Fibroblast of lung (primary cell): ENCODE measurements at regions not wholly inside any gene's neighbourhood (a gene's known extent, or its start where the extent isn't known, plus 50 kb on each side); places are given as distances from the start of the nearest gene placed in this dataset.

Source experiments
- DNase-seq, 2 donors: peaks; one replicate each; pipeline versions ENCODE4 v3.0.0 to v3.0.0-alpha.2; 2010; ENCODE audit warnings: low read depth in 2 of 2
- H2AFZ ChIP-seq: 2 replicates; pipeline ENCODE4 v1.5.1; 2012; ENCODE audit warnings: low read length, control low read depth, inconsistent platforms
- H3K27ac ChIP-seq: 2 replicates; pipeline ENCODE4 v1.5.1; 2011; ENCODE audit warnings: low read length, control low read depth; ENCODE audit not compliant: insufficient read depth
- H3K27me3 ChIP-seq: 2 replicates; pipeline ENCODE4 v1.5.1; 2011; ENCODE audit warnings: mild to moderate bottlenecking, low read length; ENCODE audit not compliant: control insufficient read depth, insufficient read depth
- H3K36me3 ChIP-seq: 2 replicates; pipeline ENCODE4 v1.5.1; 2011; ENCODE audit warnings: low read length; ENCODE audit not compliant: control insufficient read depth, insufficient read depth
- H3K4me1 ChIP-seq: 2 replicates; pipeline ENCODE4 v1.5.1; 2011; ENCODE audit warnings: low read length; ENCODE audit not compliant: control insufficient read depth, insufficient read depth; ENCODE audit errors: extremely low read depth
- H3K4me2 ChIP-seq: 2 replicates; pipeline ENCODE4 v1.5.1; 2011; ENCODE audit warnings: low read length, control low read depth; ENCODE audit not compliant: insufficient read depth; ENCODE audit errors: extremely low read depth
- H3K4me3 ChIP-seq, 4 experiments: fragments of 200-600 bp in 1 of 4; sonication (generic) in 1 of 4; replicated peaks in 1 of 4; 2 replicates each; pipeline ENCODE4 v1.5.1; 2011 to 2016; ENCODE audit warnings: low read length in 4 of 4, low read depth in 3 of 4, mild to moderate bottlenecking in 3 of 4, control low read depth in 2 of 4, inconsistent platforms in 1 of 4, mixed read lengths in 1 of 4; ENCODE audit not compliant: insufficient read depth in 1 of 4; ENCODE audit errors: control extremely low read depth in 1 of 4
- H3K79me2 ChIP-seq: 2 replicates; pipeline ENCODE4 v1.5.1; 2012; ENCODE audit warnings: mild to moderate bottlenecking, low read length, inconsistent platforms; ENCODE audit not compliant: control insufficient read depth, insufficient read depth
- H3K9ac ChIP-seq: 2 replicates; pipeline ENCODE4 v1.5.1; 2011; ENCODE audit warnings: mild to moderate bottlenecking, low read length, control low read depth; ENCODE audit not compliant: insufficient read depth
- H3K9me3 ChIP-seq: 2 replicates; pipeline ENCODE4 v1.5.1; 2012; ENCODE audit warnings: low read depth, low read length; ENCODE audit not compliant: control insufficient read depth, insufficient read depth
- H4K20me1 ChIP-seq: 2 replicates; pipeline ENCODE4 v1.5.1; 2011; ENCODE audit warnings: low read length; ENCODE audit not compliant: control insufficient read depth, insufficient read depth; ENCODE audit errors: extremely low read depth
- EZH2 ChIP-seq: IDR thresholded peaks from 2 replicates; pipeline ENCODE4 v1.5.1; 2012; ENCODE audit warnings: low read length, control low read depth, mild to moderate bottlenecking; ENCODE audit errors: missing control alignments
- TF ChIP-seq, protein P1 (sequence below), 2 donors: IDR thresholded peaks in 1 of 2; conservative IDR thresholded peaks in 1 of 2; 1 replicate in 1 of 2; 2 replicates in 1 of 2; pipeline ENCODE4 v1.5.1; 2011 to 2012; ENCODE audit warnings: low read length in 2 of 2, control low read depth in 1 of 2, inconsistent platforms in 1 of 2, low read depth in 1 of 2, mild to moderate bottlenecking in 1 of 2

DNA sequence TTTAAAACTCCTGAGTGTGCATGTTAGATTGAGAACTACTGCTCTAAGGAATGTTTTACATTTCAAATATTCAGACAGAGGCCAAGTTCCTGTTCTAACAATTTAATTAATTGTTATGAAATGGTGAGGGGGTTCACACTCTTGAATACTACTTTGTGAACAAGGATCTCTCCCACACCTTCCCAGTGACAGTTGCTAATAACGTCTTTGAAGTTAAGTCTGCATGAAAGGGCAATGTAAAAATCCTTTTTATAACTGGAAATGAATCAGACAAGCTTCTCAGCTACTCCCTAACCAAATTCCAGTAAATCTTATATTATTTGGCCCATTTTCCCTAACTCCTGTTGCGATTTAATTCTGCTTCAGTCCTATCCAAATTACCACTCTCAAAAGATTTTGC is 828.5 kb upstream of the ADAMTS5 start:
- Histone ChIP-seq H3K27ac (no peak overlapping the region), H3K9me3 (no peaks in the 10 kb centered on the region), H3K9ac (no peak overlapping the region), H3K4me1 (no peaks in the 10 kb centered on the region), H3K4me2 (no peak overlapping the region), H4K20me1 (no peaks in the 10 kb centered on the region), H3K79me2 (no peaks in the 10 kb centered on the region), H3K27me3 (no peaks in the 10 kb centered on the region), H3K36me3 (no peaks in the 10 kb centered on the region), H2AFZ (no peak overlapping the region), H3K4me3 (no peak overlapping the region)
- no peak for TF ChIP-seq EZH2
- TF ChIP-seq, protein P1, sequence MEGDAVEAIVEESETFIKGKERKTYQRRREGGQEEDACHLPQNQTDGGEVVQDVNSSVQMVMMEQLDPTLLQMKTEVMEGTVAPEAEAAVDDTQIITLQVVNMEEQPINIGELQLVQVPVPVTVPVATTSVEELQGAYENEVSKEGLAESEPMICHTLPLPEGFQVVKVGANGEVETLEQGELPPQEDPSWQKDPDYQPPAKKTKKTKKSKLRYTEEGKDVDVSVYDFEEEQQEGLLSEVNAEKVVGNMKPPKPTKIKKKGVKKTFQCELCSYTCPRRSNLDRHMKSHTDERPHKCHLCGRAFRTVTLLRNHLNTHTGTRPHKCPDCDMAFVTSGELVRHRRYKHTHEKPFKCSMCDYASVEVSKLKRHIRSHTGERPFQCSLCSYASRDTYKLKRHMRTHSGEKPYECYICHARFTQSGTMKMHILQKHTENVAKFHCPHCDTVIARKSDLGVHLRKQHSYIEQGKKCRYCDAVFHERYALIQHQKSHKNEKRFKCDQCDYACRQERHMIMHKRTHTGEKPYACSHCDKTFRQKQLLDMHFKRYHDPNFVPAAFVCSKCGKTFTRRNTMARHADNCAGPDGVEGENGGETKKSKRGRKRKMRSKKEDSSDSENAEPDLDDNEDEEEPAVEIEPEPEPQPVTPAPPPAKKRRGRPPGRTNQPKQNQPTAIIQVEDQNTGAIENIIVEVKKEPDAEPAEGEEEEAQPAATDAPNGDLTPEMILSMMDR (conservative IDR thresholded peaks at IDR 0.05 in 1 of 2, IDR thresholded peaks at IDR 0.05 in 1 of 2; ENCODE audit: low read depth in 1 of 2, low read length in 2 of 2) = no peak
- DNase-seq = peak in 1 of 2 donors; percentile 8

DNA sequence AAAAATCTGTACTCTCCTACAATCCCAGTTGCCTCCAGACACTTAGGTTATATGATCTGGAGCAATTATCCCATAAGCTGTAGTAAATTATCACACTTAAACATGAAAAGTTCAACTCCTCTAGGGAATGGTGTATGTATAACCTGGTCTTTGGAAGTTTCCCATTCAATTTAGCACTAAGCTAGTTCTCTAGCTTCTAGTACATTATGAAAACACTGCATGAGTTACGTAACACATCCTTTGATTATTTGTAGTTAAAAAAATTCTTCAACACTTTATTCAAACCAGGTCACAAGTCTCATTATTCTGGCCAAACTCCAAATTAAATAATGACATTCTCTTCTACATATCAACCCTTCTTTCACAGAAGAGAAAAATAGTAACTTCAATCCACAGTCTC is 827.0 kb upstream of the ADAMTS5 start:
- H2AFZ ChIP-seq = no peak overlapping the region
- no peak overlapping the region for H3K4me3 ChIP-seq
- no peaks in the 10 kb centered on the region for H3K4me1 ChIP-seq
- no peaks in the 10 kb centered on the region for H3K36me3 ChIP-seq
- no peak overlapping the region for H3K27ac ChIP-seq
- no peak overlapping the region for H3K9ac ChIP-seq
- H3K79me2 ChIP-seq = no peaks in the 10 kb centered on the region
- no peak for DNase-seq
- H3K27me3 ChIP-seq = no peaks in the 10 kb centered on the region
- no peak overlapping the region for H3K4me2 ChIP-seq
- TF ChIP-seq EZH2 = no peak
- H3K9me3 ChIP-seq = no peaks in the 10 kb centered on the region
- no peaks in the 10 kb centered on the region for H4K20me1 ChIP-seq

DNA sequence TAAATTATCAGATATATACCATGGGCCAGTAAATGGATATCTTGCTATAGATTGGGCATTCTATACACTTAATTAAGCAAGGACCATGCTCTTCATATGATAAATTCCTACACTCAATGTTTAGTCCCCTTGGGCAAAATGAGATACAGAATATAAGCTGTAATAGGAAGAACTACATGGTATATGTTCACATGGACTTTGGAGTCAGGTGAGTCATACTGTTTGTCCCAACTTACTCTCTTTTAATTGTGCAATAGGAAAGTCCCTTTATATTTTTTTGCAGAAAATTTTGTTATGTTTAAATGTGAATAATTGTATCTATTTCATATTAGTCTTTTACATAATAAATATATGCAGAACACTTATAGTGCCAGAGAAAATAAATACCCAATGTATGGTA is 820.2 kb upstream of the ADAMTS5 start:
- Histone ChIP-seq H3K4me3 (no peak overlapping the region), H3K4me2 (no peak overlapping the region), H3K9ac (no peak overlapping the region), H3K79me2 (no peaks in the 10 kb centered on the region), H3K36me3 (no peaks in the 10 kb centered on the region), H2AFZ (no peak overlapping the region), H3K4me1 (no peaks in the 10 kb centered on the region), H4K20me1 (no peaks in the 10 kb centered on the region), H3K27ac (no peak overlapping the region), H3K27me3 (no peaks in the 10 kb centered on the region), H3K9me3 (no peaks in the 10 kb centered on the region)
- DNase-seq = no peak
- TF ChIP-seq, protein P1 (conservative IDR thresholded peaks at IDR 0.05 in 1 of 2, IDR thresholded peaks at IDR 0.05 in 1 of 2; ENCODE audit: low read depth in 1 of 2, low read length in 2 of 2) = no peak
- no peak for TF ChIP-seq EZH2
